BJ (cell line): ENCODE measurements at regions not wholly inside any gene's neighbourhood (a gene's known extent, or its start where the extent isn't known, plus 50 kb on each side); places are given as distances from the start of the nearest gene placed in this dataset.

Experiments used
- CTCF ChIA-PET: fragments of 350-600 bp; formaldehyde crosslinking; extraction: SDS; loops from one replicate; lab custom pipeline; 2021; ENCODE audit warnings: antibody characterized with exemption, inconsistent platforms; lab: Yijun Ruan, JAX
- POLR2A ChIA-PET: fragments of 300-600 bp; sonication (Branson Sonifier 250); formaldehyde crosslinking; extraction: SDS; loops from one replicate; lab custom pipeline; 2021; ENCODE audit warnings: antibody characterized with exemption; lab: Charles Lee
- DNase-seq: peaks from one replicate; pipeline ENCODE4 v3.0.0-alpha.2; 2011; ENCODE audit warnings: low read depth
- H3K27me3 ChIP-seq: 2 replicates; pipeline ENCODE4 v1.6.0; 2011; ENCODE audit warnings: low read length; ENCODE audit not compliant: control insufficient read depth, insufficient read depth
- H3K36me3 ChIP-seq: 2 replicates; pipeline ENCODE4 v1.5.1; 2011; ENCODE audit warnings: low read length; ENCODE audit not compliant: control insufficient read depth, insufficient read depth
- H3K4me3 ChIP-seq: 2 replicates; pipeline ENCODE4 v1.5.1; 2011; ENCODE audit warnings: low read depth, mild to moderate bottlenecking, control low read depth, low read length
- TF ChIP-seq, protein P1 (sequence below): IDR thresholded peaks from 2 replicates; pipeline ENCODE4 v1.5.1; 2011; ENCODE audit warnings: low read depth, mild to moderate bottlenecking, control low read depth, inconsistent platforms, low read length, moderate library complexity; ENCODE audit not compliant: insufficient read depth

DNA sequence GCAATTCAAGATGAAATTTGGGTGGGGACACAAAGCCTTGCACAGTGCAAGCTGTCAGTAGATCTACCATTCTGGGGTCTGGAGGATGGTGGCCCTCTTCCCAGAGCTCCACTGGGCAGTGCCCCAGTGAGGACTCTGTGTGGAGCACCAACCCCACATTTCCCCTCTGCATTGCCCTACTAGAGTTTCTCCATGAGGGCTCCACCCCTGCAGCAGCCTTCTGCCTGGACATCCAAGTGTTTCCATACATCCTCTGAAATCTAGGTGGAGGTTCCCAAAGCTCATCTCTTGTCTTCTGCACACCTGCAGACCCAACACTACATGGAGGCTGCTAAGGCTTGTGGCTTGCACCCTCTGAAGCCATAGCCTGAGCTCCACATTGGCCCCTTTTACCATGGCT, 402.3 kb downstream of the RAB28 start:
- ChIA-PET POLR2A (no interaction called here), CTCF (no interaction called here)
- no peaks in the 10 kb centered on the region for H3K27me3 ChIP-seq
- no peak for DNase-seq
- H3K36me3 ChIP-seq: no peaks in the 10 kb centered on the region
- TF ChIP-seq, protein P1, sequence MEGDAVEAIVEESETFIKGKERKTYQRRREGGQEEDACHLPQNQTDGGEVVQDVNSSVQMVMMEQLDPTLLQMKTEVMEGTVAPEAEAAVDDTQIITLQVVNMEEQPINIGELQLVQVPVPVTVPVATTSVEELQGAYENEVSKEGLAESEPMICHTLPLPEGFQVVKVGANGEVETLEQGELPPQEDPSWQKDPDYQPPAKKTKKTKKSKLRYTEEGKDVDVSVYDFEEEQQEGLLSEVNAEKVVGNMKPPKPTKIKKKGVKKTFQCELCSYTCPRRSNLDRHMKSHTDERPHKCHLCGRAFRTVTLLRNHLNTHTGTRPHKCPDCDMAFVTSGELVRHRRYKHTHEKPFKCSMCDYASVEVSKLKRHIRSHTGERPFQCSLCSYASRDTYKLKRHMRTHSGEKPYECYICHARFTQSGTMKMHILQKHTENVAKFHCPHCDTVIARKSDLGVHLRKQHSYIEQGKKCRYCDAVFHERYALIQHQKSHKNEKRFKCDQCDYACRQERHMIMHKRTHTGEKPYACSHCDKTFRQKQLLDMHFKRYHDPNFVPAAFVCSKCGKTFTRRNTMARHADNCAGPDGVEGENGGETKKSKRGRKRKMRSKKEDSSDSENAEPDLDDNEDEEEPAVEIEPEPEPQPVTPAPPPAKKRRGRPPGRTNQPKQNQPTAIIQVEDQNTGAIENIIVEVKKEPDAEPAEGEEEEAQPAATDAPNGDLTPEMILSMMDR: no peak
- H3K4me3 ChIP-seq: no peak overlapping the region

DNA sequence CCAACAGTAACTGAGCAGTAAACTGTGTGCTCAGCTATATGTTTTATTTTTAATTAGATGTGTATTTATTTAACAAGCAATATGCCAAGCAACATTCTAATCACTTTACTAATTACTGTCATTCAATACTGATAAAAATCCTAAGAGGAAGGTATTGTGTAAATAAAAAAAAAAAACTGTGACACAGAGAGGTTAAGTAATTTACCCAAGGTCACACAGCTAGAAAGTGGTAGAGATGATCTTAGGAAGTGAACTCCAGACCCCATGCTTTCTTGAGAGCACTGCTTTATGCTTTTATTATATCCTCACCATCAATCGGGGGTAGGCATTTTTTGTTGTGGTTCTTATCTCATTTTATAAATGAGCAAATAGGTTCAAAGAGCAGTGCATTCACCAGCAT, 417.1 kb downstream of the RAB28 start:
- H3K36me3 ChIP-seq: no peaks in the 10 kb centered on the region
- ChIA-PET CTCF (no interaction called here), POLR2A (no interaction called here)
- TF ChIP-seq, protein P1: no peak
- no peaks in the 10 kb centered on the region for H3K27me3 ChIP-seq
- H3K4me3 ChIP-seq: no peak overlapping the region
- no peak for DNase-seq

DNA sequence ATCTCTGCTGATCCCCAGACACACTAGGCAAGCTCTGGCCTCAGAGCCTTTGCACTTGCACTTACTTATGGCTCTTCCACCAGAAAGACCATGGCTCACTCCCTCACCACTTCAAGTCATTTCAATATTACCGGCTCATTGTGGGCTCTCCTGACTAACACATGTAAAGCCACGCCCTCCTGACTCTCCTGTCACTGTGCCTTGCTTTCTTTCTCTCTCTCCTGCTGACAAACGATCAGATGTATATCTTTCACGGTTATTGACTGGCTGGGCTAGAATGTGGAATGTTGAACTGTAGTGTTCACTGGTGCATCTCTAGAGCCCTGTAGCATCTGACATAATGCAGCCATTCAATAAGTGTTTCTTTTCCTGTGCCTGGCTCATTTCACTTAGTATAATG, 425.1 kb downstream of the RAB28 start:
- POLR2A ChIA-PET: no interaction called here
- no peak for DNase-seq
- Histone ChIP-seq H3K27me3 (no peaks in the 10 kb centered on the region), H3K36me3 (no peaks in the 10 kb centered on the region), H3K4me3 (no peak overlapping the region)
- CTCF ChIA-PET: interaction anchor here (0.6 kb wide), 1 partner anchor 253 kb away, joined by 3 read pairs; no protein-coding TSS in a partner anchor
- TF ChIP-seq, protein P1: no peak

DNA sequence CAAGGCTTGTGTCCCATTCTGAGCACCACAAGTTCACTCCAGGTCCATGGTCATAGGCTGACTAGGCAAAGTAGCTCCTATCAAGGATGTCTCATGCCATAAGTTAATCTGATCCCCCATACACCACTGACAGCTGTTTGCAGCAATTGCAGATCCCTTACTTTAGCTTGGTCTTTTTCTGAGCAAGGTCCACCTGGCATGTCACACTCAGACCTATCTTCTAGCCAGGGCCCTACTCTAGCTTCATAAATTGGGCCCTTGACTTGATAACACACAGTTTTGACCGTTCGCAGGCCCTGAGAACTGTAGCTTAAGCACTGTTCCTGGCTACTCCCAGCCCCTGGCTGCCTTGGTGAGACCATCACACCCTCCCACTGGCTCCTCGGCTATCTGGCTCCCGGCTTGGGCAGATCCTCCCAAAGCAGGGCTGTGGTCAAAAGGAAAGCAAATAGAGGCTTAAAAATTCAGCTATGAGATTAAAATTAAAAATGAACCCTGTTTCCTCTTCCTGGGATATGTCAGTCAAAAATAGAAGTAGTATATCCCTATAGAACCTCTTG, 427.4 kb downstream of the RAB28 start:
- no peak overlapping the region for H3K4me3 ChIP-seq
- TF ChIP-seq, protein P1: no peak
- no peak for DNase-seq
- no peaks in the 10 kb centered on the region for H3K27me3 ChIP-seq
- H3K36me3 ChIP-seq: no peaks in the 10 kb centered on the region
- ChIA-PET POLR2A (no interaction called here), CTCF (no interaction called here)

DNA sequence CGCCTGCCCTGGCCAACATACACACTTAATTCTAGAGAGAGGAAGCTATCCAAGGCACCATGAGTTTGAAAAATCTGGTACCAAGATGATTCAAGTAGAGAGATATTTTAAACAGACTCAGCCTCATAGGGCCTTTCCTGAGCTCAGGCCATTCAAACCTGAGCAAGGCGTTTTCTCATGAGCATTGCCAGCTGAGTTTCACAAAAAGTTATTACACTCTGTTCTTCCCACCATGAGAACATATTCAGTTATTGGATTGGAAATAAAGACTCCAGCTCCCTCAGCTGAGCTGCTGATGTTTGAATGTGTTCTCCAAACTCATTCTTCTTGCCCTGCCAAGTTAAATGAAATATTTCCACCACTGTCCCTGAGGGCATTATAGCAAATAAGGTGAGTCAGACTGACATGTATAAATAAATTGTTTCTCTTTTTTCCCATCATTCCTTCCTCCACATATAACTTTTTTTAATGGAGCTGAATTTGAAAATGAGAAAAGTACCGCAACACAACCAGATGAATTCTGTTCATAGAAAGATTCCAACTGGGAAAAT, 429.6 kb downstream of the RAB28 start:
- DNase-seq: no peak
- CTCF ChIA-PET: no interaction called here
- POLR2A ChIA-PET: no interaction called here
- Histone ChIP-seq H3K4me3 (no peak overlapping the region), H3K36me3 (no peaks in the 10 kb centered on the region), H3K27me3 (no peaks in the 10 kb centered on the region)
- TF ChIP-seq, protein P1: no peak
